Activated naive CD4-positive, alpha-beta T cell treated with Interleukin-2 at 50 U/mL for 16 hours (primary cell): ENCODE measurements at regions not wholly inside any gene's neighbourhood (a gene's known extent, or its start where the extent isn't known, plus 50 kb on each side); places are given as distances from the start of the nearest gene placed in this dataset.
"Not testable (repeated sequence)": the region's sequence is repeated elsewhere in the genome, so short reads cannot be mapped to it uniquely, and the experiment has no call there.

Experiments used
- DNase-seq: peaks from one replicate; pipeline ENCODE4 v3.0.0-alpha.2; 2020

DNA sequence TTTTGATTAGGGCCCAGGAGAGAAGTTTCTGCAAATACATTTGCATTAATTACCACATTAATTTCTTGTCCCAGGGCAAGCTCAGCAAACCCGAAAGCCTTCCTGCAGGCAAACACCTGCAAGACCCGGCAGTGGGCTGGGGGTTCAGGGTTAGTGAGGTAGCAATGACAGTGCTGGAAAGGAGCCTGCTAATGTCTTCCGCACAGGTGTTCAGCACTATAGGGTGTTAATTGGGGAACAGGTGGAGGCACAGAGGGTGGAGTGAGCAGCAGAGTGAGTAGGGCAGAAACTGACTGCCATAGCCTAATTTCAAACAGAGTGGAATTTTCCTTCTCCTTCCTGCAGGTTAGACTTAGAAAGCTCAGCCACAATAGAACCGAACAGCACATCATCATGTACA lies 50.9 kb upstream of the UBASH3B start:
- DNase-seq = no peak

DNA sequence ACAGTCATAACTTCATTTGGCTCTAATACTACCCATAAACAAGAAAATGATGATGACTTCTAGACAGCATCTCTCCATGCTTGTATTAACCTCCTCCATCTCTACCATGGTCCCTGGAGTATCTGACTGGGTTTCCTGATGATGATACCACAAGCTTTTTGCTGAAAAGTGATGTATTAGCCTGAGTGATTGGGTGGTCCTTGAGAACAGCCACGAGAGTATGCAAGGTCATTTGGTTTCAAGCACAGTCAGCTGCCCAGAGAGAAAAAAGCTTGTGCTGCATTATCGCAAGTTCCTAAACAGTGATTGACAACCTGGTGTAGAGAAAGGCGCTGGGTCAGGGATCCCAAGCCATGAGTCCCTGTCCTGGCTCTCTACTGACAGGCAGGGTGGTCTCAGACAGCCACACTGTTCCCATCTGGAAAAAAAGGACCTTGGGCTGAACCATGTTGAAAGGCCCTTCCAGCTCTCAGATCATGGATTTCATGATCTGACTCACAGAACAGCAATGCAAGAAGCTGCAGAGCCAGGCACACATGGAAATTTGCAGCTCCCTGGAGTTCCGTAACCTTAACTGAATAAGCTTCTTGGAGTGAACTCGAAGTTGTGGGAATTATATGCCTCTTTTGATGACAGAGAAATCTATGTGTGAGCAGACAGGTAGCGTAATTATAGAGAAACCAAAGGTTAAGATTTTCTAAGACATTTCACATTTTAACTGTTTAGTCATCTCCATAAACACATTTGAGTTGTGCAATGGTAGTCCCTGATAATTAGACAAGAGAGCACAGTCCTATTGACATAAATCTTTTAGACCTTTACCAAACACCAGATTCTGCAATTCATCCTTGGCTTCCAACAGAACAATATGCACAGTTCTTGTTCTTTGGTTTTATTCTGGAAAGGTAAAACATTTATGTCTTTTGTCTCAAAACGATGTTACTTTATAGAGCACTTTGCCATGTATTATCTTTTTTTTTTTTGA lies 54.1 kb upstream of the UBASH3B start:
- no peak for DNase-seq

DNA sequence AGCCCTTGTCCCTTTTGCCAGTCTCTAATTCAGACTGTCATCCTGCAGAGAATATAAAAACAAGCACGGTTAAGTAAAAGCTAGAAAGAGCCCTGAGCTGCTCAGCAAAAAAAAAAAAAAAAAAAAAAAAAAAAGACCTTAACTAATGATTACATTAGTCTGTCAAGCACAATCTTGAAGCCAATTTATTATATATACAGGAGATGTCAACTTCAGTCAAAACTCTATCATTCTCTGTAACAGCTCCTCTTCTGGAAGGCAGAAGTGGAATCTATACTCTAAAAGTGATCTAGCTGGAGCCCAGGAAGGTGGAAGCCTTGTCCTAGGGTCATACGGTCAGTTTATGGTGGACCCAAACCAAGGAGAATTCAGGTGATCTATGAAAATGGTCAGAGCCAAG lies 55.2 kb upstream of the UBASH3B start:
- no peak for DNase-seq

DNA sequence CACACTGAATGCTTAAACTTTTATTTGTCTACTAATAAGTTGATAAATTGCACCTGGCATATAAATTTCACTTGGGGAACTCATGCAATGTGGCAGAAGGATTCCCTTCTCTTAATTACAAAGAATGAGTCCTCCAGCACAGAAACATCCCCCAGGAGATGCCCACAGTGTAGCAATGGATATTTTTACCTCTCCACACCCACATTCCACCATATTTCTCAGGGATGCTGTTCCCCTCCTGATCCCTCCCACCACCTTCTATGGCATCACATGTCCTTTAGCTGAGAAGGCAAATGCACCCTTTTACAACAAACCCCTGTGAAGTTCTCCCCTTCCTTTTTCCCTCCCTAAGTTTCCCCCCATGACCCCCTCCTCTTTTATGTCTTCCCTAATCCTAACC lies 56.1 kb upstream of the UBASH3B start:
- no peak for DNase-seq

DNA sequence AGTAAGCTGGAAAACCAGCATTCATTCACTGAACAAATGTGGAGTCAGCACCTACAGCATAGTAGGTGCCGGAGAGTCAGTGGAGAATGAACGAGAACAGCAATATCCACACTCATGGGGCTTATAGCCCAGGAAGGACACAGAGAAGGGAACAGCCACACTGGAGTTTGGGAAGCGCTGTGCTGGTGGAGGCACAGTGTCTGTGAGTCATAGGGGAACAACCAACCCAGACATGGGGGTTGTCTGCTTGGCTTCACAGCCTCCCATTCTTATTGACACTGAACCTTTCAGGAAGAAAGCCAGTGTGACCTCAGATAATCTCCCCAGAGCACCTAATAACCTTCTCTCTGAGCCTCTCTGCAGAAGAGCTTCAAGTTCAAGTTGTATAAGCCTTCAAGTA lies 56.6 kb upstream of the UBASH3B start:
- no peak for DNase-seq

DNA sequence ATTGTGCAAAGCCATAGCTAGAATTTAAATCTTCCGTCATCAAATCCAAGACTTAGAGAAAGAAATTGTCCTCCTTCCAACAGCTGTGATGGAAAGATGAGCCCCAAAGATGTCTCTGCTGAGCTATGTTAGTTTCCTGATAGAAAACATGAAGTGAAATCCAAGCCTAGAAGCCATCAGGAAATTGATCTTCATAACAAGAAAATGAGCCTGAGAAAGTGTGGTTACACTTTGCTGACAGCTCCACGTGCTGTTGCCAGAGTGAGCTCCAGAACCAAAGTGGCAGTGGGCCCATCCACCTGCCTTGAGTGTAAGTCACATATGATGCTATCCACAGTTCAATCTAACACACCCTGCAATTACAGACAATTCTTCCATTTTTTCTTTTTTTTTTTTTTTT lies 58.0 kb upstream of the UBASH3B start:
- DNase-seq = no peak

DNA sequence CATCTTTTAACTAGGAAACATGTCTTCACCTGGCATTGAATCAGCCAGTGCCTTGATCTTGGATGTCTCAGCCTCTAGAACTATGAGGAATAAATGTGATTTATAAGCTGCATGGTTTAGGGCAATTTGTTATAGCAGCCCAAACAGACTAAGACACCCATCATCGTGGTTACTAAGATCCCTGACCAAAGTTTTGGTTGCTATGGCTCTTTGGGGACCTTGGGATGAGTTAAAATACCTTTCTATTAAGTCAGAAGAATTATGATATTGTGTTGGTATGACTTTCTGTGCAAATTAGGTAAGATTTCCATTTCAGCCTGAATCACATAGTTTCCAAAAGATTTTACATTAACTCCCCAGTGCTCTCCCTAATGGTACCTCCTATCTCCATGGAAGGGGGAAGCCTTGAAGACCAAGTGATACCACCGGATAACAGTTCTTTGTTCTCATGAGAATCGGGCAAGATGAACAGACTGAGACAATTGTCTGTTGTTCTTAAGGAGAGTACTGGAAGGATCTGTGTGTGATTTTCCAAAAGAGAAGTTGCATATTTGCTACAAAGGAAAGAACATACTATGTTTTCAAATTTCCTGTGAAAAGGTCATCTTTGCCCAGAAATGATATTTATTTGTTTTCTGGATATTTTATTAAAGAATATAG lies 60.4 kb upstream of the UBASH3B start:
- no peak for DNase-seq

DNA sequence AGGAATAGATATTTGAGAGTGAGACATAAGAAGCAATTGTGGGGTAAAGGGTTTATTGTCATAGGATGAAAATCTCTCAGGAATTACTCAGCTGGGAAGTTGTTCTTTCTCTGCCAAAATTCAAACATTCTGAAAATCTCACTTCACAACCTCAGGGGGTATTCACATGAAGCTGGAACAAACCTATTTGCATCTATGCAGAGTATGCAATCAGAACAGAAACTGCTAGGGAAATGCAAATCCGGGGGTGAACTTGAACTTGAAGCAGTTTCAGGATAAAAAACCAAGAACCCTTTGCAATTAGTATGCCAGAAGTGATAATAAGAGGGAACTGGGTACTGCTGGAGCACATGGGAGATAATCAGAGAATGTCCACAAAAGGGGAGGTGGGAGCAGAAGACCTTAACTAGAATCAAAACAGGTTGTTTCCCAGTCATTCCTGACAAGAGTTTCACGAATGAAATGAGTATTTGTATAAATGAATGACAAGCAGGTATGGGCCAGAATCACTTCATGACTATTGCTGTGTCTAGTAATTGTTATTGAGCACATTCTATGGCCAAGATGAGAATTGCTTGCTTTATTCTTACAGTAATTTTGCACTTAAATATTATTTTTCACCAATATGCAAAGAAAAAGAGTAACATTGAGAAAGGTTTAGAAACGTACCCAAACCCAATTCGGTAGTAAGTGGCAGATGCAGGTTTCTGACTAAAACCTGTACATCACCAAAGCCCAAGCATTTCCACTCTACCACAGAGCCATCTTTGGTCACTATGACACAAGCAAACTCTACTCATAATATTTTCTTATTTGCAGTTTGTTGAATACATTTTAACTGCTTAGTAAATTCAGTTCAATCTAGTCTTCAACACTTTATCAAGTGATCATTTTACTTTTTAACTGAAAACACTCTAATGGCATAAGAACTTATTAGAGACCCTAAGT lies 61.8 kb upstream of the UBASH3B start:
- no peak for DNase-seq

DNA sequence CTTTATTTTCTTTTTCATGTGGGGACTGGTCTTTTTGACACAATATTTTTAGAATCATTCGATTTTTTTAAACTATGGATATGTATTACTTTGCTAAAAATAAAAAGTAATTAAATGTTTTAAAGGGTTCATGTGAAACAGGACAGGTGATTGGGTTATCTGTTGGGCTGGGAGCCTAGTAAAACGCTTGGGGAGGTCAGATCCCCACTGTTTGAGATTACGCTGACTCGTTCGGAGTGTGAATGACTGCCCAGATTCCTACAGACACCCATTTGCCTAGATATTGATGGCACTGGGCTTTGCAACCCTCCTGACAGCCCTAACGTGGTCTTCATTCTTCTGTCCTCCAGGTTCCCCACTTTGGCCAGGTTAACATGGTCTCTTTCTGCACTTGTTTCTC lies 62.9 kb upstream of the UBASH3B start:
- no peak for DNase-seq

DNA sequence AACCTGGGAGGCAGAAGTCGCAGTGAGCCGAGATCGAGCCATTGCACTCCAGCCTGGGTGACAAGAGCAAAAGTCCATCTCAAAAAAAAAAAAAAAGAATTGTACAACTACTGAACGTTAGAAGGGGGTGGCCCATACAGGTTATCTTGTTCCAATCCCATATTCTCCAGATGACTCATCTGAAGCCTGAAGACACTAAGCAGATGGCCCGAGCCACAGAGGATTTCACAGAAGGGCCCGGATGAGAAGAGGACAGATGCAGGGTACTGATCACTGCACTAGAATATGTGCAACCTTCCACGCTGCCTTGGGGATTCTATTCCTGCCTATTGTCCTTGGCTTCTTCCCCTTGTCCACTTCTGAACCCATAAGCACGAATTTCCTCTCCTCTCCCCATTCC lies 70.9 kb upstream of the UBASH3B start:
- no peak for DNase-seq

DNA sequence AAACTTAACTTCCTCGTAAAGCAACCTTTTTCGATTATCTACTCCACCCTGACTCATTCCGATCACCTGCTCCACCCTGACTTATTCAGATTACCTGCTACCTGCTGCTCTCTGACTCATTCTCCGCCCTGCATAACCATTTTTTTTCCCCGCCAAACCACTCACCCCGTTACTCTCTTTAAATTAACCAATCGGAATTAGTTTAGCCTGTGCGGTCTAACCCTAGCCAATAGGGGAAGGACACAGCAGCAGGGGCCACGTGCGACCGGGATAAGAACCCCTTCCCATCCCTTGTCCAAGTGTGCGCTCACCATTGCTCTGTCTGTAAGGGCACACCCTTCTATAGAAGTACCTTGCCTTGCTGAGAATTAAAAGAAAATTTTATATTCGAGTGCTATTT lies 75.5 kb upstream of the UBASH3B start:
- DNase-seq = not testable (repeated sequence)

DNA sequence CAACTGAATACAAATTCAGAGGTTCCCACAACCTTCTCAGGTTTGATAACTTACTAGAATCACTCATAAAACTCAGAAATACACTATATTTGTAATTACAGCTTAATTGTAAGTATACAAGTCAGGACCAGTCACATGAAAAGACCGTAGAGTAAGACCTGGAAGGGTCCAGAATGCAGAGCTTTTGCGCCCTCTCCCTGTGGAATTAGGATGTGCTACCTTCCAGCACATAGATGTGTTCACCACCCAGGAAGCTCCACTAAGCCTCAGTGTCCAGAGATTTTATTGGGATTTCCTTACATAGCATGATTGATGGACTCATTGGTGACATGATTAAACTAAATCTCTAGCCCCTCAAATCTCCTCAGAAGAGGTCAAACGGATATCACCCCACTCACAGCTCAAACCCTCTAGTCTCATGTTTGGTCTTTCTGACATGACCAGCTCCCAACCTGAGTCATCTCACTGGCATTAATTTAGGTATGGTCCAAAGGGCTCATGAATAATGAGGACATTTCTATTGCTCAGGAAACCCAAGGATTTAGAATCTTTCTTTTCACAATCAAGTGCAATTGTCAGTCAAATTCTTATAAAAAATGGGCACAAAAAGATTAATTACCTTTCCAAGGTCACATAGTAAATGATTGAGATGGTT lies 77.2 kb upstream of the UBASH3B start:
- DNase-seq = no peak

DNA sequence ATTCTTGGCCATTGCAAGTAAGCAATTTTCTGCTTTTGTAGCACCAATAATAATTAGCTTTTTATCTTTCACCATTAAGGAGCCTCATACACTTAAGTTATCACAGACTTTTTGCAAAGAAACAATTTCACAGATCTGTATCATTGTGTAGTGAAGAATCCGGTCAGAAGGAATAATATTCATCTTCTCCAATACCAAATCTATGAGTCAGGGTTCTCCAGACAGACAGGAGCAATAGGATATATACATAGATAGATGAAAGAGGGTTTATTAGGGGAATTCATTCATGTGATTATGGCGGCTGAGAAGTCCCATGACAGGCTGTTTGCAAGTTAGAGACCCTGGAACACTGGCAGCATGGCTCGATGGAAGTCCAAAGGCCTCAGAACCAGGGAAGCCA lies 82.9 kb upstream of the UBASH3B start:
- no peak for DNase-seq

DNA sequence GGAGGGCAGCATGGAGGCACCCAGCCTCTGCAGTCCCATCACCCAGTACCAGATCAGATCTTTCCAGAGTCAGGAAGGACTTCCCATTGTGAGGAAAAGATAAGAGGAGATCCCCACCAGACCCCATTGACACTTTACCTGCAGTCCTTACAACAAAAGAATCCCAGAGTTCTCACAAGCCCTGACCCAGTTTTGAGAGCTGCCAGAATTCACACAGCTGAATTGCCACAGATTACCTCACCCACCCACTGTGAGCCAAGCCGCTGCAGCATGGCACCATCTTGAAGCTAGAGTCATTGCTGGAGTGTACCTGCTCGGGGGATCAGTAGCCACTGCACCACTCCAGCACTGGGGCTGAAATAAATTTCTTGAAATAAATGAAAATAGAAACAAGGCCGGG lies 91.8 kb upstream of the UBASH3B start:
- no peak for DNase-seq

DNA sequence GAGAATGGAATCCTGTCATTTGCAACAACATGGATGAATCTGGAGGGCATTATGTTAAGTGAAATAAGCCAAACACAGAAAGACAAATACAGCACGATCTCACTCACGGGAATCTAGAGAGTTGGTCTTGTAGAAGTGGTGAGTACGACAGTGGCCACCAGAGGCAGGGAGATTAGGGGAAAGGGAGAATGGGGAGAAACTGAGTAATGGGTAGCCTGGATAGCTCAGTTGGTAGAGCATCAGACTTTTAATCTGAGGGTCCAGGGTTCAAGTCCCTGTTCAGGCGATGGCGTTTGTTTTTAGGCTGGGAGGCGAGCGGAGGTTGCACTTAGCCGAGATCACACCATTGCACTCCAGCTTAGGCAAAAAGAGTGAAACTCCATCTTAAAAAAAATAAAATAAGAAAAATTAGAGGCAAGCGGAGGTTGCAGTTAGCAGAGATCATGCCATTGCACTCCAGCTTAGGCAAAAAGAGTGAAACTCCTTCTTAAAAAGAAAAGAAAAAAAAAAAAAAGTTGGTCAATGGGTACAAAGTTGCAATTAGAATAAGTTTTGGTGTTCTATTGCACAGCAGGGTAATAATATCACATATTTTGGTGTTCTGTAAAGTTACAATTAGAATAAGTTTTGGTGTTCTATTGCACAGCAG lies 95.7 kb upstream of the UBASH3B start:
- DNase-seq = no peak

DNA sequence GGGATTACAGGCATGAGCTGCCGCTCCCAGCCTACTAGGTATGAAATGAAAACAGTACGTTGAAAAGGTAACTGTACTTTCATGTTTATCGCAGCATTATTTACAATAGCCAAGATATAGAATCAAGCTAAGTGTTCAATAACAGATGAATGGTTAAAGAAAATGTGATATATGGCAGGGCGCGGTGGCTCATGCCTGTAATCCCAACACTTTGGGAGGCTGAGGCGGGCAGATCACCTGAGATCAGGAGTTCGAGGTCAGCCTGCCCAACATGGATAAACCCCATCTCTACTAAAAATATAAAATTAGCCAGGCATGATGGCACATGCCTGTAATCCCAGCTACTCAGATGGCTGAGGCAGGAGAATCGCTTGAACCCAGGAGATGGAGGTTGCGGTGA lies 96.3 kb upstream of the UBASH3B start:
- not testable (repeated sequence) for DNase-seq

DNA sequence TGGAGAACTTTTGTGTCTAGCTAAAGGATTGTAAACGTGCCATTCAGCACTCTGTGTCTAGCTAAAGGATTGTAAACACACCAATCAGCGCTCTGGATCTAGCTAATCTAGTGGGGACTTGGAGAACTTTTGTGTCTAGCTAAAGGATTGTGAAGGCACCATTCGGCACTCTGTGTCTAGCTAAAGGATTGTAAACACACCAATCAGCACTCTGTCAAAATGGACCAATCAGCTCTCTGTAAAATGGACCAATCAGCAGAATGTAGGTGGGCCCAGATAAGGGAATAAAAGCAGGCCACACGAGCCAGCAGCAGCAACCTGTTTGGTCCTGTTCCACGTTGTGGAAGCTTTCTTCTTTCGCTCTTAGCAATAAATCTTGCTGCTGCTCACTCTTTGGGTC lies 98.4 kb upstream of the UBASH3B start:
- DNase-seq = not testable (repeated sequence)

DNA sequence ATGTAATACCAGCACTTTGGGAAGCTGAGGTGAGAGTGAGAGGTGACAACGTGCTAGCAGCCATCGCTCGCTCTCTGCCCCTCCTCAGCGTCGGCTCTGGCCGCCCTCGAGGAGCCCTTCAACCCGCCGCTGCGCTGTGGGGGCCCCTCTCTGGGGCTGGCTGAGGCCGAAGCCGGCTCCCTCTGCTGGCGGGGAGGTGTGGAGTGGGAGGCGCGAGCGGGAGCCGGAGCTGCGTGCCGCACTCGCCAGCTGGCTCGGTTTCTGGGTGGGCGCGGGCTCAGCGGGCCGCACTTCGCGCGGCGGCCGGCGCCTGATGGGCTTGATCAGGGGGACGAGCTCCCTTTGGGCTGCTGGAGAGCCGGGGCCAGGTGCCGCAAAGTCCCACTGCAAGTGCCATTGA lies 98.9 kb upstream of the UBASH3B start:
- DNase-seq = peak; percentile 22

DNA sequence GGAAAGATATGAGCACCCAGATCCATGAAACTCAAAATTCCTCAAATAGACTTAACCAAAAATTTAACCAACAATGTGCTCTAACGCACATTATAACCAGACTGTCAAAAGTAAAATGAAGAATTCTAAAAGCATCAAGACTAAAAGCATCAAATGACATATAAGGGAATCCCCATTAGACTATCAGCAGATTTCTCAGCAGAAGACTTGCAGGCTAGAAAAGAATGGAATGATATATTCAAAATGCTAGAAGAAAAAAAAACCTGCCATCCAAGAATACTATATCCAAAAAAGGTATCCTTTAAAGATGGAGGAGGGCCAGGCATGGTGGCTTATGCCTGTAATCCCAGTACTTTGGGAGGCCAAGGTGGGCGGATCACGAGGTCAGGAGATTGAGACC lies 117.5 kb upstream of the UBASH3B start:
- DNase-seq = no peak

DNA sequence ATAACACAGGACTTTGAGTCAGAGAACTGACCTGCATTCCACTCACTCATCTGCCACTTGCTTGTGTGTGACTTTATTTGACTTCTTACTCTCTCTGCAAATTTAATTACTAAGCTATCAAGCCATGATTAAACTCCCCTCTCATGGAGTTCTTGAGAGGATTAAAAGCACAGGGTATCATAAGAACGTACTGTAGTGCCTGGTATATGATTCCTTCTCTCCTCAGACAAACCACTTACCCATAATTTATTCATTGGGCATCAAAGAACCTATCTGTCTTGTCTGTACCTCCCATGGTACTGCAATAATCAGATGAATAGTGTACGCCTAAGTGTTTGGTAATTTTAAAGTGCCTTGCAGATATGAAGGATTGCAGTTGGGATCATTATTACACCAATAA lies 130.6 kb upstream of the UBASH3B start:
- DNase-seq = no peak

DNA sequence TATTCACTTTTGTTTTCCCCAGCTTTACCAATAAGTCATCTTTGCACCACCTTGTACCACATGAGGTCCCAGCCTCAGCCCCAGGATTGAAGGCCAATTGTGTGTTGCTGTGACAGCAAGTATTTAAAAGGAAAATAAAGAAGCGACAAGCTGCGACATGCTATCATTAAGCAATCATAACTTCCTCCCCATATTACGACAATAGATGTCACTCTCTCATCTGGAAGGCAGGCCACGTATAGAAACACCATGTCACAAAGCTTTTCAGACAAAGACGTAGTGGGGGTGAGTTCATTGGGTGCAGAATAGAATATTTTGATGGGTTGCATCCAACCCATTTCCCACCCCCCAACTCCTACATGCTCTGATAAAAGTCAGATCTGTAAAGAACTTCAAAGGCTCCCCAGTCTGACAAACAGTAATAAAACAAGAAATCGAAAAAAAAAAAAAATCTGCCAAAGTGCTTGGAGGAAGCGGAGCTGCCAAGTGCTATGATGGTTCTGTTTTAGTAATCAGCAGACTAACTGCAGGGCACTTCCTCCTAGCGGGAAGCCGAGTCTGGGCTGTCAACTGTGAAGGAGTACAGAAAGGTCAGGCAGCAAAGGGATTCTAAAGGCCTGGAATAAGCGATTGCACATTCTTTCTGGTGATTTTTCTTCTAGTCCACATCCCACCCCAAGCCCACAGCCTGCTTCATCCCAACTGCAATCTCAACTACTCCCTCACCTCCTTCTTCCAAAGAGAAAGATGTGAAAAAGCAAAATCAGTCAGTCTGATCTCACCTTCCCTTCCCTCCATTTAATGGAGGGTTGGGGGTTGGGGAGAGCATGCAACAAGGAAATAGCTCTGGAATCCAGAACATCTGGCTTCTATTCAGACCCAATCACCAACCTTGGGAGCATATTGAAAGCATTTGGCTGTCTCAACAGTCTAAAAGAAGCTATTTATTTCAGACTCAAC lies 131.4 kb upstream of the UBASH3B start:
- no peak for DNase-seq
